RWPE2 (cell line): ENCODE measurements at regions not wholly inside any gene's neighbourhood (a gene's known extent, or its start where the extent isn't known, plus 50 kb on each side); places are given as distances from the start of the nearest gene placed in this dataset.
"Not testable (repeated sequence)": the region's sequence is repeated elsewhere in the genome, so short reads cannot be mapped to it uniquely, and the experiment has no call there.

ENCODE experiments used
- ATAC-seq: fragments of 200-7000 bp; cut with Tn5 transposase; 3 replicates; pipeline ENCODE4 v1.9.1; 2021; ENCODE audit warnings: low read depth
- DNase-seq: peaks from one replicate; pipeline ENCODE4 v3.0.0-alpha.2; 2020; ENCODE audit warnings: low spot score
- H3K27ac ChIP-seq: fragments of 450-650 bp; 2 replicates; pipeline ENCODE4 v1.5.1; 2017; ENCODE audit warnings: mild to moderate bottlenecking; ENCODE audit not compliant: poor library complexity, severe bottlenecking
- H3K27me3 ChIP-seq: fragments of 250-450 bp; sonication (Bioruptor Pico); 2 replicates; pipeline ENCODE4 v1.5.1; 2021; ENCODE audit warnings: mild to moderate bottlenecking, moderate library complexity; ENCODE audit not compliant: insufficient read depth, poor library complexity, severe bottlenecking
- H3K36me3 ChIP-seq: fragments of 250-450 bp; sonication (Bioruptor Pico); 2 replicates; pipeline ENCODE4 v1.5.1; 2020; ENCODE audit warnings: low read depth, mild to moderate bottlenecking, moderate library complexity
- H3K4me1 ChIP-seq: fragments of 250-450 bp; sonication (Bioruptor Pico); 2 replicates; pipeline ENCODE4 v1.5.1; 2021; ENCODE audit warnings: mild to moderate bottlenecking, moderate library complexity; ENCODE audit not compliant: insufficient read depth, poor library complexity, severe bottlenecking
- H3K4me3 ChIP-seq: fragments of 250-450 bp; sonication (Bioruptor Pico); 2 replicates; pipeline ENCODE4 v1.5.1; 2021; ENCODE audit warnings: mild to moderate bottlenecking, moderate library complexity; ENCODE audit not compliant: severe bottlenecking
- H3K9me3 ChIP-seq: fragments of 250-450 bp; sonication (Bioruptor Pico); 2 replicates; pipeline ENCODE4 v1.5.1; 2021; ENCODE audit warnings: mild to moderate bottlenecking, moderate library complexity; ENCODE audit not compliant: severe bottlenecking

DNA sequence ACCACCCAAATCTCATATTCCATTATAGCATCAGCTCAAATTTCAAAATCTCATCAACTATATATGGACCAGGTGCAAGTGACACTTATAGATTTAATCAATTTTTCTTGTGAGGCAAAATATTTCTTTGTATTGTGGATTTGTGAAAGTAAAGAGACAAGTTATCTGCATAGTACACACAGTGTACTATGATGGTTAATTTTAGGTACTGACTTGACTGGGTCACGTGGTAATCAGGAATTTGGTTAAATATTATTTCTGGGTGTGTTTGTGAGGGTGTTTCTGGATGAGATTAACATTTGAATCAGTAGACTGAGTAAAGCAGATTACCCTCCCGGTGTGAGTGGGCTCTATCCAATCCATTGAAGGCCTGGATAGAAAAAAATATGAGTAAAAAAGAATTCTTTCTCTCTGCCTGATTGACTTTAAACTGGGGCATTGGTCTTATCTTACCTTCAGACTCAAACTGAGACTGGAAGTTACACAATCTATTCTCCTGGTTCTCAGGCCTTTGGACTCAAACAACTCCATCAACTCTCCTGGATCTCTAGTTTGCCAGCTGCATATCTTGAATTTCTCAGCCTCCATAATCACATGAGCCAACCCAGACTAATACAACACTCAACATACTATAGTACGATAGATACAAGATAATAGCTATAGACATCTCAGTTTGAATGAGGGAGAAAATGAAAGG is 799.9 kb downstream of the NAP1L3 start:
- not testable (repeated sequence) for H3K36me3 ChIP-seq, ATAC-seq, H3K4me3 ChIP-seq, H3K27ac ChIP-seq, H3K27me3 ChIP-seq, H3K9me3 ChIP-seq, H3K4me1 ChIP-seq, DNase-seq

DNA sequence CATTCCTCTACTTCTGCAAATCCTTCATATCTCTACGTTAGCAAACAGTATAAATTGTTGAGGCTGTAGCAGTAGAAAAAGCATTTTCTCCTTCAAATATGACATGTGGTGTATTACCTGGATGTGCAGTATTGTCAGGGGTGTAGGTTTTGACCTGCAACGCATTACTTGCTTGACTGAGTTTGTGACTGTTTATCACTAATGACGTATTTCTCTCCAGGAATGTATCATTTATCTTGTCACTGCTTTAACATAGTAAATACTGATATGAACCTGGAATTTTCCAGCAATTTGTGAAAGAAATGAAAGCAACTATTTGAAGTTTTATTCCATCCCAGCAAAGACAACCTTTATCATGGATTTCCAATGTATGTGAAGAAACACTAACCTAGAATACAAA is 823.4 kb downstream of the NAP1L3 start:
- not testable (repeated sequence) for H3K27ac ChIP-seq, H3K4me3 ChIP-seq, H3K9me3 ChIP-seq, H3K27me3 ChIP-seq, DNase-seq, H3K36me3 ChIP-seq, ATAC-seq, H3K4me1 ChIP-seq

DNA sequence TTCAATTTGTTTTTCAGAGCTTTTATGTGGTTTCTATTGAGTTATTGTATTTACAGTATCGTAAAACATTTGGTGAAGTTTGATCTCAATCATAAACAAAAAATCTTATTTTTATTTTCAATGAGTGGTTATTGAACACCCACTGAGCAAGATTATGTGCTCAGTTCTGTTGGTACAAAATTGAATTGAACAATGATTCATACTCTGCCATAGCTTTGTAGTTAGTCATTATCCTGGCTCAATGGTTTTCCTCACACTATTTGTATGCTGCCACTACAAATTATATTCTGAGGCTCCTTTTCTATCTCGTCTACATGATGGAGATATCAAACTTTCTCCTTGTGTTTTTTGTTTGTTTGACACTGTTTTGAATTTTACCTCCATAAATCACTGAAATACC is 829.5 kb downstream of the NAP1L3 start:
- H3K9me3 ChIP-seq, H3K36me3 ChIP-seq, DNase-seq, H3K4me1 ChIP-seq, H3K27me3 ChIP-seq, H3K4me3 ChIP-seq, H3K27ac ChIP-seq: not testable (repeated sequence)
- ATAC-seq: 0 out of 3 replicates have a peak, but pooled peaks have one; percentile 48

DNA sequence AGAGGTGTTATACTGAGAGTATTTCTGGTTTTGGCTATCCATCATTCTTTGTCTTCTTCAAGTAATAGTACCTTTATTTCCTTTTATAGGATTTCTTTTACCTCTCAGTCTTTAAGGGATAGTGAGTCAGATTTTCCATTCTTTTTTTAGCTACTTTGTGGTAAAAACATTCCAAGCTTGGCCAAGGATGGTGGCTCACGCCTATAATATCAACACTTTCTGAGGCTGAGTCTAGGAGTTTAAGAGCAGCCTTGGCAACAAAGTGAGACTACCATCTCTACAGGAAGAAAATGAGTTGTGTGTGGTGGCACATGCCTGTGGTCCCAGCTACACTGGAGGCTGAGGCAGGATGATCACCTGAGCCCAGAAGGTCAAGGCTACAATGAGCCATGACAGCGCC is 840.6 kb downstream of the NAP1L3 start:
- not testable (repeated sequence) for DNase-seq, H3K4me3 ChIP-seq, ATAC-seq, H3K27ac ChIP-seq, H3K27me3 ChIP-seq, H3K36me3 ChIP-seq, H3K9me3 ChIP-seq, H3K4me1 ChIP-seq

DNA sequence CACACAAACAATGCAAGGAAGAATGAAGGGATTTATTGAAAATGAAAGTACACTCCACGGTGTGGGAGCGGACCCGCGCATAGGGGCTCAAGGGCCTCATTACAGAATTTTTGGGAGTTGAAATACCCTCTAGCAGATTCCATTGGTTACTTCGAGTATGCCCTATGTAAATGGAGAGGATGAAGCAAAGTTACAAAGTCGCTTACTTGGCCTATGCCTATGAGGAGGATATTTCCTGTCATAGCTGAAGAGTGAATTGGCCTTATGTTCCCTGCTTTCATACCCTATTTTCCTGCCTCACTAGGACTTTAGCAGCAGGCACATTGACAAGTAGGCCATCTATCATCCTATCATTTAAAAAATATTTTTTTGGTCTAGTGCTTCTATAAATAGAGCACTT is 843.3 kb downstream of the NAP1L3 start:
- not testable (repeated sequence) for H3K4me3 ChIP-seq, H3K27ac ChIP-seq, H3K4me1 ChIP-seq

DNA sequence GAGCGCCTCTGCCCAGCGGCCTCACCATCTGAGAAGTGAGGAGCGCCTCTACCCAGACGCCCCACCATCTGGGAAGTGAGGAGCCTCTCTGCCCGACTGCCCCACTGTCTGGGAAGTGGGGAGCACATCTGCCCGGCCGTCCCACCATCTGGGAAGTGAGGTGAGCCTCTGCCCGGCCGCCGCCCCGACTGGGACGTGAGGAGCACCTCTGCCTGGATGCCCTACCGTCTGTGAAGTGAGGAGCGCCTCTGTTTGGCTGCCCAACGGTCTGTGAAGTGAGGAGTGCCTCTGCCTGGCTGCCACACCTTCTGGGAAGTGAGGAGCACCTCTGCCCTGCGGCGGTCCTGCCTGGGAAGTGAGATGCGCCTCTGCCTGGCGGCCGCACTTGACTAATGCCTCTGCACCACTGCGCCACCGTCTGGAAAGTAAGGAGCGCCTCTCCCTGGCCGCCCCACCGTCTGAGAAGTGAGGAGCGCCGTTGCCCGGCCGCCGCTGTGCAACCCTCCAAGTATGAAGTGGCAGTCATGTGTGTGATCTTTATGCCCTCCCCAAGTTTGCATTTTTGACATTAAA is 851.7 kb downstream of the NAP1L3 start:
- not testable (repeated sequence) for H3K27ac ChIP-seq, ATAC-seq

More for the DNA sequence above, 843.3 kb downstream of the NAP1L3 start:
- not testable (repeated sequence) for H3K36me3 ChIP-seq, H3K9me3 ChIP-seq, H3K27me3 ChIP-seq, DNase-seq, ATAC-seq

DNA sequence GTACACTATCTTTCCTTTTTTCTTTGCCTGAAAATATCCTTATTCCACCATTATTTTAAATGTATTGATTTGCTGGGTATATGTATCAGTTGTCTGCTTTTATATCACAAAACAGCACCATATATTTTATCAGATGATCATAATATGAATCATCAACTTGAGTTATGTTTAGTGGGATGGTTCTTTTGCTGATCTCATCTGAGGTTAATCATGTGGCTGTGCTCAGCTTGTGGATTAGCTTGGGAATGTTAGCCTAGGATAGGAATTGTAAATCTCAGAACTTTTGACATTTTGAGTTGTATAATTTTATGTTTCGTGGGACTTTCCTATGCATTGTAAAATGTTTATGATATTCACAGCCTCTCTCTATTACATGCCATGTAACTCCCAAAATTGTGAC is 881.3 kb downstream of the NAP1L3 start:
- not testable (repeated sequence) for H3K4me1 ChIP-seq, ATAC-seq, DNase-seq

More for the DNA sequence above, 851.7 kb downstream of the NAP1L3 start:
- not testable (repeated sequence) for H3K36me3 ChIP-seq, H3K27me3 ChIP-seq, H3K4me1 ChIP-seq, H3K4me3 ChIP-seq, H3K9me3 ChIP-seq, DNase-seq

DNA sequence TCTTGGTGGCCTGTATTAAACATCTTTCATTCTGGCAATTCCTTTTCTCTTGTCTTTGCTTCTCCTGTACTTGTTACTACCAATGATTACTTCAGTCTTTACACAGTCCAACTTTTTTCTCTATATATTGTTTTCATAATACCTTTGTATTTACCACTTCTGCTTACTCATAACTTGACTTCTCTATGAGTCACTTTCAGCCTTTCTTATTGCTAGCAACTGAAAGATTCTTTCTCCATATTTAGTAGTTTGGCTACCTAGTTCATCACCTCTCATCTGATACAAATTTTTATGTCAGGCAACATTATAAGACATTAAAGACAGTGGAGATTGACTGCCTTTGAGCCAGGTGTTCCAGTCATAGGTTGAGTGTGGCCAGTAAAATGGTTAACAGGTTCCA is 893.3 kb downstream of the NAP1L3 start:
- not testable (repeated sequence) for H3K4me1 ChIP-seq, ATAC-seq, H3K27ac ChIP-seq, H3K4me3 ChIP-seq, H3K9me3 ChIP-seq, H3K36me3 ChIP-seq, H3K27me3 ChIP-seq, DNase-seq

More for the DNA sequence above, 881.3 kb downstream of the NAP1L3 start:
- not testable (repeated sequence) for H3K27me3 ChIP-seq, H3K27ac ChIP-seq, H3K9me3 ChIP-seq, H3K4me3 ChIP-seq, H3K36me3 ChIP-seq

DNA sequence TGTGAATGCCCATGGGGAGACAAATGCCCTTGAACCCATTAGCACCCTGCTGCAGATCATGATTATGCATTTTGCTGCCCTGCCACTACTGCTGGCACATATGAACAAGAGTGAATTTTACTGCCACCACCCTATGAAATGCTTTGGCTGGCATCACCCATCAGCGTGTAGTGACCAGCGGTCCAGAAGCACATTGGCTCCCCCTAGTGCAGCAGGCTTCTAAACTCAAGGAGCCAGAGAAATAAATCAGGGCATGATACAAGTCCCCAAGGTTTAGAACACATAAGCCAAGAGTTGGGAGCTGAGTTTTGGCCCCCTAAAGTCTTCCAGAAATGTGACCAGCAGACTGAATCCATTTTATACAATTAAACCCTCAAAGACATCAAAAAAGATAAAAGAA is 899.4 kb downstream of the NAP1L3 start:
- not testable (repeated sequence) for ATAC-seq, DNase-seq, H3K9me3 ChIP-seq, H3K36me3 ChIP-seq, H3K27me3 ChIP-seq, H3K4me3 ChIP-seq, H3K27ac ChIP-seq, H3K4me1 ChIP-seq

DNA sequence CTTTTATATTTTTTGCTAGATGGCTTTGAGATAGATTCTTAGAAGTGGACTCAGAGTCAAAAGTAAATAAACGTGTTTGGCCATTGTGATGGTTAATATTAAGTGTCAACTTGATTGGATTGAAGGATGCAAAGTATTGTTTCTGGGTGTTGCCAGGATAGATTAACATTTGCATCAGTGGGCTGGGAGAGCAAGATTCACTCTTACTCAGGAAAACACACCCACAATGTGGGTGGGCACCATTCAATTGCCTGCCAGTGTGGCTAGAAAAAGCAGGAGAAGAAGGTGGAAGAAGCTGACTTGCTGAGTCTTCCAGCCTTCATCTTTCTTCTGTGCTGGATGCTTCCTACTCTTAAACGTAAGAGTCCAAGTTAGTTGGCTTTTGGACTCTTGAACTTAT is 912.4 kb downstream of the NAP1L3 start:
- not testable (repeated sequence) for H3K27ac ChIP-seq, H3K9me3 ChIP-seq, DNase-seq, ATAC-seq, H3K36me3 ChIP-seq, H3K4me1 ChIP-seq, H3K4me3 ChIP-seq, H3K27me3 ChIP-seq
